Lower leg skin (tissue), 4 donors: ENCODE measurements at regions not wholly inside any gene's neighbourhood (a gene's known extent, or its start where the extent isn't known, plus 50 kb on each side); places are given as distances from the start of the nearest gene placed in this dataset.

ENCODE experiments used
- DNase-seq, 2 donors: peaks; one replicate each; pipeline ENCODE4 v3.0.0-alpha.2; 2019; ENCODE audit warnings: low spot score in 2 of 2
- H3K4me3 ChIP-seq: fragments of 200-600 bp; sonication (generic); 2 replicates; pipeline ENCODE4 v1.5.1; 2017; ENCODE audit warnings: mild to moderate bottlenecking, low read depth; ENCODE audit not compliant: poor library complexity, severe bottlenecking
- CTCF ChIP-seq, 3 donors: fragments of 450-650 bp; IDR thresholded peaks; one replicate each; pipeline ENCODE4 v1.5.1; 2016; ENCODE audit warnings: antibody characterized with exemption in 3 of 3, mild to moderate bottlenecking in 3 of 3, moderate library complexity in 2 of 3
- POLR2A ChIP-seq, 2 donors: fragments of 450-650 bp; IDR thresholded peaks; one replicate each; pipeline ENCODE4 v1.6.1; 2016 to 2017; ENCODE audit warnings: antibody characterized with exemption in 2 of 2, mild to moderate bottlenecking in 1 of 2, moderate library complexity in 1 of 2
- WGBS, 2 donors: methylation state at CpG; one replicate each; pipeline ENCODE4 v1.1.5; 2018; 5-methylcytosine and 5-hydroxymethylcytosine counted together
- intact Hi-C: fragments of 100-400 bp; cut with DNase I; formaldehyde crosslinking; loops from one replicate; pipeline ENCODE4 v1.15.0; 2023; ENCODE audit warnings: low total_unique reads

DNA sequence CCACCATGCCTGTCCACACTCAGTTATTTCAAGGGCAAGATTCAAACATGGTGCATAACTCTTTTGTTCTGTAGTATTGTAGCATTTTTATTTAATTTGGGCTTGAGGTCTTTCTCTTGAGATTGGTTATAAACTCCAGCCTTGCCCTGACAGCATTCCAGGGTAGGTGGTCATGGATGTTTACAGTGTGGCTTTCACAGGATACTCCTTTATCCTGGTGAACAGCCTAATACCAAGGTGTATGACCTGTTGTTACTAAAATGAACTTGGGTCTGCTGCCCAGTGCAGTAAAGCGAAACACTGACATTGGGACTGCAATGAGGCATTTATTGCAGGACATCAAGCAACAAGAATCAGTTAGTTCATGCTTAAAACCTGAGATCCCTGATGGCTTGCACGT, 434.8 kb downstream of the ANKRD50 start:
- TF ChIP-seq CTCF (IDR thresholded peaks at IDR 0.05), result no peak
- no peak for TF ChIP-seq POLR2A (IDR thresholded peaks at IDR 0.05)
- no peak overlapping the region for H3K4me3 ChIP-seq
- 76 to 91% methylated on average over 2 of the region's 2 CpGs for WGBS, 2 donors
- DNase-seq, result no peak
- intact Hi-C loops, result no loop called here

GRCh38 chr4:124278477-124278876, 434.1 kb downstream of the ANKRD50 start:
- H3K4me3 ChIP-seq, result no peak overlapping the region
- intact Hi-C loops, result no loop called here
- 67 to 83% methylated on average over 1 of the region's 1 CpG for WGBS, 2 donors
- DNase-seq, result no peak
- no peak for TF ChIP-seq POLR2A (IDR thresholded peaks at IDR 0.05)
- no peak for TF ChIP-seq CTCF (IDR thresholded peaks at IDR 0.05)

DNA sequence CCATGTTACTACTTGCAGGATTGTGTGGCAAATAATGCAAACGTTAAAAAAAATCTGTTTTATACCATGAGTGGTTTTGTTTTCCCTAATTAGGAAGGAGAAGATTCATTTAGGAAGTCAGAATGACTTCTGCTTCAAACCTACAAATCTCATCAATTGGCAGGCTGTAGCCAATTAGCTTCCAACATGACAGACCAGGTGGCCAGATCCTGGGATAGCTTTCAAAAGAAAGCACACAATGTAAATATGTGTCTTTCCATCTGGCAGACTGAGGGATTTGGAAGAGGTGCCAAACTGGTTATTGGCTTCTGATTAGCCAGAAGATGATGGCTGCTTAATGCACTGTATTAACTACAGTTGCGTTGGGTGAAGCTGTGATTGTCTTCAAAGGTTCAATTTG, 432.8 kb downstream of the ANKRD50 start:
- 30 to 37% methylated on average over 2 of the region's 2 CpGs for WGBS, 2 donors
- TF ChIP-seq POLR2A (IDR thresholded peaks at IDR 0.05) (no peak), CTCF (IDR thresholded peaks at IDR 0.05) (no peak)
- intact Hi-C loops, result no loop called here
- H3K4me3 ChIP-seq, result no peak overlapping the region
- DNase-seq, result no peak

GRCh38 chr4:124282301-124282898, 430.1 kb downstream of the ANKRD50 start:
- intact Hi-C loops, result no loop called here
- WGBS, 2 donors, result 42 to 45% methylated on average over 4 of the region's 4 CpGs
- TF ChIP-seq POLR2A (IDR thresholded peaks at IDR 0.05) (no peak), CTCF (IDR thresholded peaks at IDR 0.05) (no peak)
- no peak overlapping the region for H3K4me3 ChIP-seq
- peak in 1 of 2 donors; percentile 18 for DNase-seq

DNA sequence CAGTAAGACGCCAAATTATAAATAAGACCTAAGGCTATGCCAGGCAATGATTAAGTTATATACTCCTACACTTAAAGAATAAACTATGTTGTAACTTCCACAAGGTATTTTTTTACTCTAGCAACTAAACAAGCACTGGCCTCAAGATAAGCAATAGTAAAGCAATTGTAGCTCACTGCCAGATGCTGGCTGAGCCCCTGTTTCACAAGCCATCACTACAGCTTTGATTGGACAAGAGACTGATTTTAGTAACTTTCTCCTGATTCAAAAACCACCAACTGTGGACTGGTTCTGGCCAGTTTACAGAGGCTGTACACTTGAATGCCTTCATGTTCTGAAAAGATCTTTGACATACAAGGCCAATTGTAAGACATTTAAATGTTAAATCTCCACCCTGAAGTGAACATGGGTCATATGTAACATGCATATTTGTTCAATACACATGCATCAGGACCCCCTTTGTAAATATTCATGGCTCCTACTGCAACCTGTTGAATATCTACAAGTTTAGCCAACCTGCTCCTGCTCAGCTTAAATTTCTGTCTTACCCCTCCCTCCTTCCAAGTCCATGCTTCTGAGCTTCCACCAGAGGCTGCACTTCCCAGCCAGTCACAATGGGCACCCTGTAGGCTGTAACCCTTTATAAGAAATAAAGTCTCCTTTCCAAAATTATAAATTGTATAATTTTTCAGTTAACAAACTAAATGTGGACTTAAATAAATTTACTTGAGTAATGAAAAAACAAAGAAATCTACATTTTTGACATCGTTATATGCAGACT, 423.6 kb downstream of the ANKRD50 start:
- WGBS, 2 donors, result 84 to 90% methylated on average over 2 of the region's 2 CpGs

More for the DNA sequence above, 423.6 kb downstream of the ANKRD50 start:
- H3K4me3 ChIP-seq, result no peak overlapping the region
- DNase-seq, result no peak
- no peak for TF ChIP-seq POLR2A (IDR thresholded peaks at IDR 0.05)
- no peak for TF ChIP-seq CTCF (IDR thresholded peaks at IDR 0.05)
- intact Hi-C loops, result no loop called here
